Stomach (tissue), 4 donors: ENCODE measurements at regions not wholly inside any gene's neighbourhood (a gene's known extent, or its start where the extent isn't known, plus 50 kb on each side); places are given as distances from the start of the nearest gene placed in this dataset.
"Not testable (repeated sequence)": the region's sequence is repeated elsewhere in the genome, so short reads cannot be mapped to it uniquely, and the experiment has no call there.

Experiments
- EP300 ChIP-seq: sonication (generic); formaldehyde crosslinking; IDR thresholded peaks from one replicate; pipeline ENCODE4 v1.6.1; 2017; ENCODE audit warnings: antibody characterized with exemption
- TF ChIP-seq, protein P1 (sequence below), 7 experiments: fragments of 450-650 bp in 4 of 7; fragments of 200-600 bp in 3 of 7; sonication (generic) in 3 of 7; IDR thresholded peaks; one replicate each; pipeline ENCODE4 v1.5.1; 2016 to 2019; ENCODE audit warnings: antibody characterized with exemption in 7 of 7, control low read depth in 2 of 7, mild to moderate bottlenecking in 1 of 7

GRCh38 chr21:7797328-7797727 is 2724.1 kb upstream of the TPTE start:
- not testable (repeated sequence) for TF ChIP-seq EP300
- TF ChIP-seq, protein P1, sequence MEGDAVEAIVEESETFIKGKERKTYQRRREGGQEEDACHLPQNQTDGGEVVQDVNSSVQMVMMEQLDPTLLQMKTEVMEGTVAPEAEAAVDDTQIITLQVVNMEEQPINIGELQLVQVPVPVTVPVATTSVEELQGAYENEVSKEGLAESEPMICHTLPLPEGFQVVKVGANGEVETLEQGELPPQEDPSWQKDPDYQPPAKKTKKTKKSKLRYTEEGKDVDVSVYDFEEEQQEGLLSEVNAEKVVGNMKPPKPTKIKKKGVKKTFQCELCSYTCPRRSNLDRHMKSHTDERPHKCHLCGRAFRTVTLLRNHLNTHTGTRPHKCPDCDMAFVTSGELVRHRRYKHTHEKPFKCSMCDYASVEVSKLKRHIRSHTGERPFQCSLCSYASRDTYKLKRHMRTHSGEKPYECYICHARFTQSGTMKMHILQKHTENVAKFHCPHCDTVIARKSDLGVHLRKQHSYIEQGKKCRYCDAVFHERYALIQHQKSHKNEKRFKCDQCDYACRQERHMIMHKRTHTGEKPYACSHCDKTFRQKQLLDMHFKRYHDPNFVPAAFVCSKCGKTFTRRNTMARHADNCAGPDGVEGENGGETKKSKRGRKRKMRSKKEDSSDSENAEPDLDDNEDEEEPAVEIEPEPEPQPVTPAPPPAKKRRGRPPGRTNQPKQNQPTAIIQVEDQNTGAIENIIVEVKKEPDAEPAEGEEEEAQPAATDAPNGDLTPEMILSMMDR (IDR thresholded peaks at IDR 0.05) = not testable (repeated sequence)
